HCT116 (cell line): ENCODE measurements at regions not wholly inside any gene's neighbourhood (a gene's known extent, or its start where the extent isn't known, plus 50 kb on each side); places are given as distances from the start of the nearest gene placed in this dataset.

Experiments used
- ATAC-seq: fragments of 200-7000 bp; cut with Tn5 transposase; 2 replicates; pipeline ENCODE4 v1.9.1; 2020; ENCODE audit warnings: mild to moderate bottlenecking, moderate library complexity
- BruUV-seq: library from RNA; stranded (reverse); fragments of 400-500 nt; replicated peaks from 2 replicates; lab custom pipeline; 2021; lab: Mats Ljungman, UMichigan
- CTCF ChIA-PET: fragments of 300-600 bp; sonication (Branson Sonifier 250); formaldehyde crosslinking; loops from one replicate; lab custom pipeline; 2021; ENCODE audit warnings: antibody characterized with exemption; lab: Charles Lee
- POLR2A ChIA-PET: fragments of 300-600, 350-600 bp; sonication (Branson Sonifier 250); formaldehyde crosslinking; loops from one replicate; lab custom pipeline; 2021; ENCODE audit warnings: antibody characterized with exemption; lab: Charles Lee
- RAD21 ChIA-PET, 2 experiments: fragments of 300-600 bp; sonication (Branson Sonifier 250); formaldehyde crosslinking; loops; one replicate each; lab custom pipeline; 2023; ENCODE audit warnings: low total read pairs in 2 of 2; ENCODE audit not compliant: uncharacterized antibody in 2 of 2, unreplicated experiment in 2 of 2, low non-redundant PET in 1 of 2; lab: Charles Lee
- DNase-seq: peaks from one replicate; pipeline ENCODE4 v3.0.0-alpha.2; 2010; ENCODE audit warnings: low read depth, low spot score
- H2AFZ ChIP-seq: fragments of 200-600 bp; shearing (Covaris generic), sonication (generic); 2 replicates; pipeline ENCODE4 v1.6.1; 2017; ENCODE audit warnings: low read depth, mixed run types, mixed read lengths, antibody characterized with exemption, low read length; ENCODE audit not compliant: poor library complexity, severe bottlenecking
- H3K27ac ChIP-seq: 2 replicates; pipeline ENCODE4 v1.5.1; 2012; ENCODE audit warnings: low read depth, low read length
- H3K27me3 ChIP-seq: fragments of 200-600 bp; sonication (generic); 2 replicates; pipeline ENCODE4 v1.6.1; 2016; ENCODE audit warnings: mixed run types, low read length, mixed read lengths; ENCODE audit not compliant: insufficient read depth
- H3K36me3 ChIP-seq, 2 experiments: fragments of 200-500 bp in 1 of 2; fragments of 200-600 bp in 1 of 2; sonication (Bioruptor generic) in 1 of 2; sonication (generic) in 1 of 2; 2 replicates each; pipeline versions ENCODE4 v1.5.1 to v1.6.1; 2014 to 2016; ENCODE audit warnings: low read length in 2 of 2, inconsistent platforms in 1 of 2, mixed read lengths in 1 of 2, mixed run types in 1 of 2; ENCODE audit not compliant: insufficient read depth in 2 of 2, control insufficient read depth in 1 of 2
- H3K4me1 ChIP-seq, 2 experiments: fragments of 200-600 bp in 1 of 2; sonication (generic) in 1 of 2; 2 replicates each; pipeline versions ENCODE4 v1.5.1 to v1.6.1; 2012 to 2017; ENCODE audit warnings: low read length in 2 of 2, inconsistent platforms in 1 of 2, mild to moderate bottlenecking in 1 of 2, mixed read lengths in 1 of 2, mixed run types in 1 of 2, moderate library complexity in 1 of 2; ENCODE audit not compliant: insufficient read depth in 2 of 2, control insufficient read depth in 1 of 2
- H3K4me2 ChIP-seq: fragments of 200-600 bp; sonication (generic); 2 replicates; pipeline ENCODE4 v1.6.1; 2017; ENCODE audit warnings: mixed run types, low read length, mixed read lengths
- H3K4me3 ChIP-seq, 2 experiments: fragments of 200-600 bp in 1 of 2; sonication (generic) in 1 of 2; replicated peaks in 1 of 2; 2 replicates each; pipeline ENCODE4 v1.5.1; 2011 to 2016; ENCODE audit warnings: low read length in 2 of 2, control low read depth in 1 of 2, low read depth in 1 of 2, mild to moderate bottlenecking in 1 of 2, mixed read lengths in 1 of 2, mixed run types in 1 of 2
- H3K79me2 ChIP-seq: fragments of 200-600 bp; sonication (generic); 2 replicates; pipeline ENCODE4 v1.6.1; 2017; ENCODE audit warnings: mild to moderate bottlenecking, mixed run types, low read length, moderate library complexity, mixed read lengths; ENCODE audit not compliant: insufficient read depth
- H3K9ac ChIP-seq: fragments of 200-600 bp; sonication (generic); 2 replicates; pipeline ENCODE4 v1.6.1; 2016; ENCODE audit warnings: low read length, mixed read lengths
- H3K9me2 ChIP-seq: fragments of 200-600 bp; sonication (generic), shearing (Covaris generic); 2 replicates; pipeline ENCODE4 v1.6.1; 2017; ENCODE audit warnings: mixed run types, mild to moderate bottlenecking, moderate library complexity; ENCODE audit not compliant: insufficient read depth
- H3K9me3 ChIP-seq, 2 experiments: fragments of 200-500 bp in 1 of 2; fragments of 200-600 bp in 1 of 2; sonication (Bioruptor generic) in 1 of 2; sonication (generic) in 1 of 2; 2 replicates each; pipeline ENCODE4 v1.6.1; 2014 to 2017; ENCODE audit warnings: low read length in 2 of 2, mixed read lengths in 2 of 2, inconsistent platforms in 1 of 2, low read depth in 1 of 2, mild to moderate bottlenecking in 1 of 2, mixed run types in 1 of 2, moderate library complexity in 1 of 2; ENCODE audit not compliant: control insufficient read depth in 1 of 2, insufficient read depth in 1 of 2
- H4K20me1 ChIP-seq: fragments of 200-600 bp; sonication (generic), shearing (Covaris generic); 2 replicates; pipeline ENCODE4 v1.6.1; 2017; ENCODE audit warnings: mixed run types, mild to moderate bottlenecking, moderate library complexity; ENCODE audit not compliant: insufficient read depth
- ELF1 ChIP-seq: IDR thresholded peaks from 2 replicates; pipeline ENCODE4 v1.6.1; 2012; ENCODE audit warnings: low read depth, borderline replicate concordance
- EZH2 ChIP-seq: fragments of 200-600 bp; sonication (generic); IDR thresholded peaks from 2 replicates; pipeline ENCODE4 v1.6.1; 2017; ENCODE audit warnings: antibody characterized with exemption, mixed run types
- FOSL1 ChIP-seq: IDR thresholded peaks from 2 replicates; pipeline ENCODE4 v1.6.1; 2012; ENCODE audit warnings: low read depth
- POLR2A ChIP-seq: IDR thresholded peaks from 2 replicates; pipeline ENCODE4 v1.7.0; 2011; ENCODE audit warnings: borderline replicate concordance; ENCODE audit not compliant: insufficient read depth, insufficient read length; ENCODE audit errors: extremely low read depth
- POLR2AphosphoS5 ChIP-seq: IDR thresholded peaks from 2 replicates; pipeline ENCODE4 v1.6.1; 2011; ENCODE audit warnings: mild to moderate bottlenecking, low read depth, low read length, moderate library complexity
- RAD21 ChIP-seq: IDR thresholded peaks from 2 replicates; pipeline ENCODE4 v1.6.1; 2012; ENCODE audit warnings: low read depth, mild to moderate bottlenecking
- SIN3A ChIP-seq: IDR thresholded peaks from 2 replicates; pipeline ENCODE4 v1.6.1; 2012; ENCODE audit warnings: low read depth
- YY1 ChIP-seq: IDR thresholded peaks from 2 replicates; pipeline ENCODE4 v1.6.1; 2011; ENCODE audit warnings: low read length, low read depth, moderate library complexity, mild to moderate bottlenecking; ENCODE audit not compliant: insufficient replicate concordance; ENCODE audit errors: extremely low read depth
- intact Hi-C: fragments of 100-400 bp; cut with micrococcal nuclease; formaldehyde crosslinking; loops from 2 replicates; pipeline ENCODE4 v1.10.0; 2022
- TF ChIP-seq, protein P1 (sequence below): IDR thresholded peaks from 2 replicates; pipeline ENCODE4 v1.6.1; 2011; ENCODE audit warnings: mild to moderate bottlenecking, low read length, moderate library complexity; ENCODE audit not compliant: insufficient replicate concordance; ENCODE audit errors: extremely low read depth
- TF ChIP-seq, protein P2 (sequence below): IDR thresholded peaks from 2 replicates; pipeline ENCODE4 v1.6.1; 2012; ENCODE audit warnings: low read depth
- TF ChIP-seq, protein P3 (sequence below): IDR thresholded peaks from 2 replicates; pipeline ENCODE4 v1.6.1; 2012
- TF ChIP-seq, protein P4 (sequence below): IDR thresholded peaks from 2 replicates; pipeline ENCODE4 v1.6.1; 2012
- TF ChIP-seq, protein P5 (sequence below), 3 experiments: fragments of 200-600 bp in 1 of 3; sonication (generic) in 1 of 3; IDR thresholded peaks in 2 of 3; conservative IDR thresholded peaks in 1 of 3; 2 replicates each; pipeline ENCODE4 v1.5.1; 2012 to 2017; ENCODE audit warnings: low read depth in 2 of 3, low read length in 2 of 3, antibody characterized with exemption in 1 of 3, borderline replicate concordance in 1 of 3, control low read depth in 1 of 3, mild to moderate bottlenecking in 1 of 3, mixed read lengths in 1 of 3, mixed run types in 1 of 3, moderate library complexity in 1 of 3; ENCODE audit not compliant: insufficient read depth in 1 of 3

DNA sequence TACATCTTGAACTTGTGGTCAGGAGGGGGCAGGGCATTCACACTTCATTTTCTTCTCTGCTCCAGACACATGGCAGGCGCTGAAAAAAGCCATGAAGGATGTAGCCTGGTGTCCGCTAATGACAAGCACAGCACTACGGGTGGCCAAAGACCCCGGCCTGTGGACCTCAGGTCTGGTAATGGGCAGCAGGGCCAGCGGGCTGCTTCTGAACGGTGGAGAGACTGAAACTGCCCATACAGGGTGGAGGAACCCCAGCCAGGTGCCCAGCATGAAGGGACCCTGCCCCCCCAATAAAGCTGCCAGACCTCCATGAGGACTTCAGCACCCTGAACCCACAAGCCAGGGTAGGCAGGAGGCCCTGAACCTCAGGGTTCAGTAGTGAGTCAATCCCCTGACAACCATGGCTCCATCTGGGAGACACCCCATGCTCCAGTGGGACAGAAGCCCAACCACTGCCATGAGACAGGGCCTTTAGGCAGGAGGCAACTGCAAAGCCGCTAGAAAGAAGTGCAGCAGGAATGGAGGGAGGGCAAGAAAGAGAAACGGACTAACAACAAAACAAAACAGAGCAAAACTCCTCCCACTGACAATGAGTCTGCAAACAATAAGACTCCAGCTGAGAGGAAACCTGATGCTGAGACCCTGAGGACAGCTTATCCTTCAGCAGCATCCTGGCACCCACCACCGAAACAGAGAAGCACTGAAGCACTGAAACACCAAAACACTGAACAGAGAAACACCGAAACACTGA is 140.2 kb upstream of the PPP2R2D start:
- RAD21 ChIA-PET: no interaction called here
- intact Hi-C loops: no loop called here

More for the DNA sequence above, 140.2 kb upstream of the PPP2R2D start:
- Histone ChIP-seq H3K4me1 (no peaks in the 10 kb centered on the region), H3K9me2 (no peaks in the 10 kb centered on the region), H3K4me3 (no peak overlapping the region), H3K79me2 (no peaks in the 10 kb centered on the region), H2AFZ (no peak overlapping the region), H3K27ac (no peak overlapping the region), H3K9ac (no peak overlapping the region), H4K20me1 (no peaks in the 10 kb centered on the region), H3K27me3 (0 out of 2 replicates have a peak, but pooled peaks cover 5% of the 10 kb centered on the region), H3K36me3 (no peaks in the 10 kb centered on the region), H3K9me3 (no peaks in the 10 kb centered on the region), H3K4me2 (no peak overlapping the region)
- ChIA-PET POLR2A (no interaction called here), CTCF (no interaction called here)
- no TSS peak for BruUV-seq
- DNase-seq (no peak), ATAC-seq (no peak)
- TF ChIP-seq, protein P1, sequence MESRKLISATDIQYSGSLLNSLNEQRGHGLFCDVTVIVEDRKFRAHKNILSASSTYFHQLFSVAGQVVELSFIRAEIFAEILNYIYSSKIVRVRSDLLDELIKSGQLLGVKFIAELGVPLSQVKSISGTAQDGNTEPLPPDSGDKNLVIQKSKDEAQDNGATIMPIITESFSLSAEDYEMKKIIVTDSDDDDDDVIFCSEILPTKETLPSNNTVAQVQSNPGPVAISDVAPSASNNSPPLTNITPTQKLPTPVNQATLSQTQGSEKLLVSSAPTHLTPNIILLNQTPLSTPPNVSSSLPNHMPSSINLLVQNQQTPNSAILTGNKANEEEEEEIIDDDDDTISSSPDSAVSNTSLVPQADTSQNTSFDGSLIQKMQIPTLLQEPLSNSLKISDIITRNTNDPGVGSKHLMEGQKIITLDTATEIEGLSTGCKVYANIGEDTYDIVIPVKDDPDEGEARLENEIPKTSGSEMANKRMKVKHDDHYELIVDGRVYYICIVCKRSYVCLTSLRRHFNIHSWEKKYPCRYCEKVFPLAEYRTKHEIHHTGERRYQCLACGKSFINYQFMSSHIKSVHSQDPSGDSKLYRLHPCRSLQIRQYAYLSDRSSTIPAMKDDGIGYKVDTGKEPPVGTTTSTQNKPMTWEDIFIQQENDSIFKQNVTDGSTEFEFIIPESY: no peak
- TF ChIP-seq POLR2AphosphoS5 (no peak), EZH2 (no peak), RAD21 (no peak), ELF1 (no peak), YY1 (no peak), FOSL1 (no peak), SIN3A (no peak), POLR2A (no peak)
- TF ChIP-seq, protein P2, sequence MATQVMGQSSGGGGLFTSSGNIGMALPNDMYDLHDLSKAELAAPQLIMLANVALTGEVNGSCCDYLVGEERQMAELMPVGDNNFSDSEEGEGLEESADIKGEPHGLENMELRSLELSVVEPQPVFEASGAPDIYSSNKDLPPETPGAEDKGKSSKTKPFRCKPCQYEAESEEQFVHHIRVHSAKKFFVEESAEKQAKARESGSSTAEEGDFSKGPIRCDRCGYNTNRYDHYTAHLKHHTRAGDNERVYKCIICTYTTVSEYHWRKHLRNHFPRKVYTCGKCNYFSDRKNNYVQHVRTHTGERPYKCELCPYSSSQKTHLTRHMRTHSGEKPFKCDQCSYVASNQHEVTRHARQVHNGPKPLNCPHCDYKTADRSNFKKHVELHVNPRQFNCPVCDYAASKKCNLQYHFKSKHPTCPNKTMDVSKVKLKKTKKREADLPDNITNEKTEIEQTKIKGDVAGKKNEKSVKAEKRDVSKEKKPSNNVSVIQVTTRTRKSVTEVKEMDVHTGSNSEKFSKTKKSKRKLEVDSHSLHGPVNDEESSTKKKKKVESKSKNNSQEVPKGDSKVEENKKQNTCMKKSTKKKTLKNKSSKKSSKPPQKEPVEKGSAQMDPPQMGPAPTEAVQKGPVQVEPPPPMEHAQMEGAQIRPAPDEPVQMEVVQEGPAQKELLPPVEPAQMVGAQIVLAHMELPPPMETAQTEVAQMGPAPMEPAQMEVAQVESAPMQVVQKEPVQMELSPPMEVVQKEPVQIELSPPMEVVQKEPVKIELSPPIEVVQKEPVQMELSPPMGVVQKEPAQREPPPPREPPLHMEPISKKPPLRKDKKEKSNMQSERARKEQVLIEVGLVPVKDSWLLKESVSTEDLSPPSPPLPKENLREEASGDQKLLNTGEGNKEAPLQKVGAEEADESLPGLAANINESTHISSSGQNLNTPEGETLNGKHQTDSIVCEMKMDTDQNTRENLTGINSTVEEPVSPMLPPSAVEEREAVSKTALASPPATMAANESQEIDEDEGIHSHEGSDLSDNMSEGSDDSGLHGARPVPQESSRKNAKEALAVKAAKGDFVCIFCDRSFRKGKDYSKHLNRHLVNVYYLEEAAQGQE: no peak
- TF ChIP-seq, protein P3, sequence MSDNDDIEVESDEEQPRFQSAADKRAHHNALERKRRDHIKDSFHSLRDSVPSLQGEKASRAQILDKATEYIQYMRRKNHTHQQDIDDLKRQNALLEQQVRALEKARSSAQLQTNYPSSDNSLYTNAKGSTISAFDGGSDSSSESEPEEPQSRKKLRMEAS: no peak
- TF ChIP-seq, protein P4, sequence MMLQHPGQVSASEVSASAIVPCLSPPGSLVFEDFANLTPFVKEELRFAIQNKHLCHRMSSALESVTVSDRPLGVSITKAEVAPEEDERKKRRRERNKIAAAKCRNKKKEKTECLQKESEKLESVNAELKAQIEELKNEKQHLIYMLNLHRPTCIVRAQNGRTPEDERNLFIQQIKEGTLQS: no peak
- TF ChIP-seq, protein P5, sequence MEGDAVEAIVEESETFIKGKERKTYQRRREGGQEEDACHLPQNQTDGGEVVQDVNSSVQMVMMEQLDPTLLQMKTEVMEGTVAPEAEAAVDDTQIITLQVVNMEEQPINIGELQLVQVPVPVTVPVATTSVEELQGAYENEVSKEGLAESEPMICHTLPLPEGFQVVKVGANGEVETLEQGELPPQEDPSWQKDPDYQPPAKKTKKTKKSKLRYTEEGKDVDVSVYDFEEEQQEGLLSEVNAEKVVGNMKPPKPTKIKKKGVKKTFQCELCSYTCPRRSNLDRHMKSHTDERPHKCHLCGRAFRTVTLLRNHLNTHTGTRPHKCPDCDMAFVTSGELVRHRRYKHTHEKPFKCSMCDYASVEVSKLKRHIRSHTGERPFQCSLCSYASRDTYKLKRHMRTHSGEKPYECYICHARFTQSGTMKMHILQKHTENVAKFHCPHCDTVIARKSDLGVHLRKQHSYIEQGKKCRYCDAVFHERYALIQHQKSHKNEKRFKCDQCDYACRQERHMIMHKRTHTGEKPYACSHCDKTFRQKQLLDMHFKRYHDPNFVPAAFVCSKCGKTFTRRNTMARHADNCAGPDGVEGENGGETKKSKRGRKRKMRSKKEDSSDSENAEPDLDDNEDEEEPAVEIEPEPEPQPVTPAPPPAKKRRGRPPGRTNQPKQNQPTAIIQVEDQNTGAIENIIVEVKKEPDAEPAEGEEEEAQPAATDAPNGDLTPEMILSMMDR (IDR thresholded peaks at IDR 0.05 in 2 of 3, conservative IDR thresholded peaks at IDR 0.05 in 1 of 3; ENCODE audit: borderline replicate concordance in 1 of 3, insufficient read depth in 1 of 3, low read depth in 2 of 3, low read length in 2 of 3): no peak
